ENCODE measurements at regions not wholly inside any gene's neighbourhood (a gene's known extent, or its start where the extent isn't known, plus 50 kb on each side); places are given as distances from the start of the nearest gene placed in this dataset.

GRCh38 chr6:145396499-145396898 lies 338.8 kb downstream of the EPM2A start:
- ATAC-seq (ENCODE audit: low read depth) (no peak), DNase-seq (no peak)
- Mint-ChIP-seq H3K9me3 (no peaks in the 10 kb centered on the region), H3K4me1 (no peaks in the 10 kb centered on the region), H3K27me3 (peaks cover 4% of the 10 kb centered on the region), H3K36me3 (ENCODE audit: low read depth) (no peaks in the 10 kb centered on the region), H3K4me3 (no peak overlapping the region), H3K27ac (no peak overlapping the region)
- ChIA-PET CTCF (no interaction called here), POLR2A (no interaction called here)
- intact Hi-C loops (cut with micrococcal nuclease), result no loop called here
- TF ChIP-seq, protein P1, sequence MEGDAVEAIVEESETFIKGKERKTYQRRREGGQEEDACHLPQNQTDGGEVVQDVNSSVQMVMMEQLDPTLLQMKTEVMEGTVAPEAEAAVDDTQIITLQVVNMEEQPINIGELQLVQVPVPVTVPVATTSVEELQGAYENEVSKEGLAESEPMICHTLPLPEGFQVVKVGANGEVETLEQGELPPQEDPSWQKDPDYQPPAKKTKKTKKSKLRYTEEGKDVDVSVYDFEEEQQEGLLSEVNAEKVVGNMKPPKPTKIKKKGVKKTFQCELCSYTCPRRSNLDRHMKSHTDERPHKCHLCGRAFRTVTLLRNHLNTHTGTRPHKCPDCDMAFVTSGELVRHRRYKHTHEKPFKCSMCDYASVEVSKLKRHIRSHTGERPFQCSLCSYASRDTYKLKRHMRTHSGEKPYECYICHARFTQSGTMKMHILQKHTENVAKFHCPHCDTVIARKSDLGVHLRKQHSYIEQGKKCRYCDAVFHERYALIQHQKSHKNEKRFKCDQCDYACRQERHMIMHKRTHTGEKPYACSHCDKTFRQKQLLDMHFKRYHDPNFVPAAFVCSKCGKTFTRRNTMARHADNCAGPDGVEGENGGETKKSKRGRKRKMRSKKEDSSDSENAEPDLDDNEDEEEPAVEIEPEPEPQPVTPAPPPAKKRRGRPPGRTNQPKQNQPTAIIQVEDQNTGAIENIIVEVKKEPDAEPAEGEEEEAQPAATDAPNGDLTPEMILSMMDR (IDR thresholded peaks at IDR 0.05), result no peak

- H3K27me3 Mint-ChIP-seq, result peaks cover 2% of the 10 kb centered on the region
- H3K27ac Mint-ChIP-seq, result no peak overlapping the region
- ATAC-seq (ENCODE audit: low read depth) (no peak), DNase-seq (no peak)
- TF ChIP-seq, protein P1 (IDR thresholded peaks at IDR 0.05), result no peak
- no peaks in the 10 kb centered on the region for H3K36me3 Mint-ChIP-seq (ENCODE audit: low read depth)
- CTCF ChIA-PET, result no interaction called here
- H3K4me1 Mint-ChIP-seq, result no peaks in the 10 kb centered on the region
- intact Hi-C loops (cut with micrococcal nuclease), result no loop called here
- POLR2A ChIA-PET, result no interaction called here
- no peaks in the 10 kb centered on the region for H3K9me3 Mint-ChIP-seq
- H3K4me3 Mint-ChIP-seq, result no peak overlapping the region
Observed at GRCh38 chr6:145400508-145400907, 334.8 kb downstream of the EPM2A start.

GRCh38 chr6:145405006-145405551 lies 330.2 kb downstream of the EPM2A start:
- TF ChIP-seq, protein P1 (IDR thresholded peaks at IDR 0.05), result no peak
- H3K4me1 Mint-ChIP-seq, result no peaks in the 10 kb centered on the region
- ATAC-seq (ENCODE audit: low read depth), result no peak
- DNase-seq, result no peak
- H3K36me3 Mint-ChIP-seq (ENCODE audit: low read depth), result no peaks in the 10 kb centered on the region
- H3K4me3 Mint-ChIP-seq, result no peak overlapping the region
- CTCF ChIA-PET, result no interaction called here
- no peaks in the 10 kb centered on the region for H3K9me3 Mint-ChIP-seq
- H3K27me3 Mint-ChIP-seq, result no peaks in the 10 kb centered on the region
- intact Hi-C loops (cut with micrococcal nuclease), result no loop called here
- POLR2A ChIA-PET, result no interaction called here
- no peak overlapping the region for H3K27ac Mint-ChIP-seq

DNA sequence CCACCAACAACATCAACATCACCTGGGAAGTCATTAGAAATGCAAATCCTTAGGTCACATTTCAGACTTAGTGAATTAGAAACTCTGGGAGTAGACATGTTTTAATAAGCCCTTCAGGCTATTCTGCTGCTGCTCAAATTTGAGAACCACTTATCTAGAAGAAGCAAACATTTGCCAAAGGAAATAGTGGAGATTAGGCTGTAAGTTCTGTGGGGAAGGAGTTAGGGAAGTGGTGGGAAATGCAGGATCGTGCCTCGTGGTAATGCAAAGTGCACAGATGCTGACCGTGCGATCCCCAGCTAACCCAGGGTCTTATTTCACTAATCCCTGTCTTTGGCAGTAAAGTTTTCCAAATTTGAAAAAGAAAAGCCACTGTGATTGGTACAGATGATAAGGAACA lies 328.5 kb downstream of the EPM2A start:
- ATAC-seq (ENCODE audit: low read depth) (no peak), DNase-seq (no peak)
- Mint-ChIP-seq H3K27me3 (no peaks in the 10 kb centered on the region), H3K27ac (no peak overlapping the region), H3K36me3 (ENCODE audit: low read depth) (no peaks in the 10 kb centered on the region), H3K4me1 (no peaks in the 10 kb centered on the region), H3K9me3 (no peaks in the 10 kb centered on the region), H3K4me3 (no peak overlapping the region)
- POLR2A ChIA-PET, result no interaction called here
- CTCF ChIA-PET, result no interaction called here
- intact Hi-C loops (cut with micrococcal nuclease), result no loop called here
- TF ChIP-seq, protein P1 (IDR thresholded peaks at IDR 0.05), result no peak

GRCh38 chr6:145415616-145416015 lies 319.7 kb downstream of the EPM2A start:
- no peak for DNase-seq
- no peak overlapping the region for H3K4me3 Mint-ChIP-seq
- H3K9me3 Mint-ChIP-seq, result no peaks in the 10 kb centered on the region

More at GRCh38 chr6:145415616-145416015, 319.7 kb downstream of the EPM2A start:
- intact Hi-C loops (cut with micrococcal nuclease), result no loop called here
- POLR2A ChIA-PET, result no interaction called here
- CTCF ChIA-PET, result no interaction called here
- no peaks in the 10 kb centered on the region for H3K4me1 Mint-ChIP-seq
- no peaks in the 10 kb centered on the region for H3K36me3 Mint-ChIP-seq (ENCODE audit: low read depth)
- TF ChIP-seq, protein P1 (IDR thresholded peaks at IDR 0.05), result no peak
- peaks cover 2% of the 10 kb centered on the region for H3K27me3 Mint-ChIP-seq
- no peak overlapping the region for H3K27ac Mint-ChIP-seq
- no peak for ATAC-seq (ENCODE audit: low read depth)
